SK-N-MC (cell line): ENCODE measurements at regions not wholly inside any gene's neighbourhood (a gene's known extent, or its start where the extent isn't known, plus 50 kb on each side); places are given as distances from the start of the nearest gene placed in this dataset.

Experiments
- DNase-seq: peaks from one replicate; pipeline ENCODE4 v3.0.0-alpha.2; 2011; ENCODE audit warnings: low read depth, low spot score
- H3K27ac ChIP-seq: fragments of 200-600 bp; sonication (generic); 2 replicates; pipeline ENCODE4 v1.5.1; 2016; ENCODE audit warnings: mixed run types
- H3K36me3 ChIP-seq: fragments of 200-600 bp; sonication (generic); 2 replicates; pipeline ENCODE4 v1.6.1; 2017; ENCODE audit warnings: antibody characterized with exemption, low read length, mixed read lengths; ENCODE audit not compliant: insufficient read depth
- H3K4me3 ChIP-seq: fragments of 200-600 bp; sonication (generic); 2 replicates; pipeline ENCODE4 v1.5.1; 2016
- H3K9ac ChIP-seq: fragments of 200-600 bp; sonication (generic); 2 replicates; pipeline ENCODE4 v1.8.0; 2017; ENCODE audit warnings: mixed run types, mixed read lengths; ENCODE audit not compliant: insufficient read length
- H3K9me3 ChIP-seq: fragments of 200-600 bp; sonication (generic); 2 replicates; pipeline ENCODE4 v1.6.1; 2017; ENCODE audit warnings: low read depth, mild to moderate bottlenecking, antibody characterized with exemption, low read length, moderate library complexity, mixed read lengths
- EZH2 ChIP-seq: fragments of 200-600 bp; sonication (generic); IDR thresholded peaks from one replicate; pipeline ENCODE4 v1.6.1; 2017; ENCODE audit warnings: antibody characterized with exemption
- FOXP2 ChIP-seq: optimal IDR thresholded peaks from 2 replicates; pipeline ENCODE3; 2011; ENCODE audit warnings: mild to moderate bottlenecking, moderate library complexity; ENCODE audit not compliant: insufficient read depth; ENCODE audit errors: extremely low read length, control extremely low read depth
- POLR2AphosphoS5 ChIP-seq: IDR thresholded peaks from 2 replicates; pipeline ENCODE4 v1.6.1; 2012; ENCODE audit warnings: mild to moderate bottlenecking, low read depth, low read length, borderline replicate concordance

DNA sequence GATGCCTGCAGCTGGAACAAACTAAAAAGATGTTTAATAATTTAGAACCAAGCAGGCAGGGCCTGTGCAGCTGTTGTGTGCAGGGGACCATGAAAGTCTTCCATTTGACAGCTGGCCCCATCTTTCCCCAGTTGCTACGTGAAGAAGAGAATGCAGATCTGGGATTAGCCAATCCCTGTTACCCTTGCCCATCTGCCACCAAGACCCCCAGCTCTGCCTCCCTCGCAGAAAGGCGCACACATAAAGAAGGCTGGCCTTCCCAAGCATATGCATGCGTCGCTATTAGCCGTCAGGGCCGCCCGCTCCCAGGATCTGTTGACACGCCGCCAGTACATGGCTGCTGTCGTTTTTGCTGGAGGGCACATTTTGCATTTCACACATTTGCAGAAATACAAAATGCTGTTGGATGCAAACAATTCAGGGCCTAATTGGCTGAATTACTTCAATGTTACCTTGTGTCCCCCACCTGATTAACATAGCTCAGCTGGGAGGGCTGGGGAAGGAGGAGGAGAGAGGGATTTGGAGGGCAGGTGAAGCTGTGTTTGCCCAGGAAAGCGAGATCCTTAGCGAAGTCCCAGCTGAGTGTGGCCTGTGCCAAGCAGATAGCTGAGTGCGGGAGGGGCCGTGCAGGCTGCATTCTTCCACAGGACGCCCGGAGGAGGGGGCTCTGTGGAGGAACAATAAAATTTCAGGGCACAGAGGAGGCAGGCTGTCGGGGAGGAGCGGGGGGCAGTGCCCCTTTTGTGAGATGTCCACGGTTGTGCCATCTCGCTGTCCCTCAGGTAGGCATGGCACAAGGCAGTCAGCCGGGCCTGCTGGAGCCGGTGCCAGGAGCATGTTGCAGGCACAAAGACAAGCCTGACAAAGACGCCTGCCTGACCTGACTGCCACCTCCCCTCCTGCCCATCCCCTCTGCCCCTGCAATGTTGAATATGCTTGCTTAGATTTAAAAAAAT is 443.0 kb upstream of the MKI67 start:
- no peak for TF ChIP-seq POLR2AphosphoS5
- no peak for TF ChIP-seq EZH2
- H3K4me3 ChIP-seq, result no peak overlapping the region
- no peak for DNase-seq
- H3K27ac ChIP-seq, result no peak overlapping the region
- no peak overlapping the region for H3K9ac ChIP-seq
- no peaks in the 10 kb centered on the region for H3K36me3 ChIP-seq
- no peaks in the 10 kb centered on the region for H3K9me3 ChIP-seq

DNA sequence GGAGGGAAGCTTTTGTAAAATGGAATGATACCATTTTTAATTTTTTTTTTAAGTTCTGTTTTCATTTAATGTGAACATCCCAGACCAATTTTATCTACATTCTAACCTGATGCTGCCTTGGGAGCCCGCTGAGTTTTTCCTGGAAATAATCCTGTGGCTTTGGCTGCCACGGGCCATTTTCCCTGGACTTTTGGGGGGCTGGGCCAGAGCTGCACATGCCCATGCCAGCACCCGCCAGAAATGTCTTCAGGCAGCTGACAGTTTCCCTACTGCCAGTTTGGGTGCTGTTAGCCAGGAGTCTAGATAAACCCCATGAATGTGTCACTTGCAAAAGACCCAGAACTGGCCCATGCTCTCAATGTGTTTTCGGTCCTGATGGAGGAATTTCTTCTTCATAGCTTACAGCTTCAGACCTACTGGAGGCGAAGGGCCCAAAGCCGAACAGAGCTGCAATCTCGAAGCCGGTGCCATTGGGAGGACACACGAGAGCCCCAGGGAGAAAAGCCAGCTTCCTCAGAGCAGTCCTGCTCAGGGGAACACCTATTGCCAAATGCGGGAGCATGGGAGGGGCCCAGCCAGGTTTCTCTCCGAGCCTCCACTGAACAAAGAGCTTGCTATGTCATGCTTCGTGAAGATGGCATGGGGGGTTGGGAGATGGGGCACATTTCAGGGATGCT is 444.2 kb upstream of the MKI67 start:
- TF ChIP-seq EZH2 (no peak), FOXP2 (no peak), POLR2AphosphoS5 (no peak)
- Histone ChIP-seq H3K9ac (no peak overlapping the region), H3K27ac (no peak overlapping the region), H3K36me3 (no peaks in the 10 kb centered on the region), H3K9me3 (no peaks in the 10 kb centered on the region), H3K4me3 (no peak overlapping the region)
- DNase-seq, result no peak

DNA sequence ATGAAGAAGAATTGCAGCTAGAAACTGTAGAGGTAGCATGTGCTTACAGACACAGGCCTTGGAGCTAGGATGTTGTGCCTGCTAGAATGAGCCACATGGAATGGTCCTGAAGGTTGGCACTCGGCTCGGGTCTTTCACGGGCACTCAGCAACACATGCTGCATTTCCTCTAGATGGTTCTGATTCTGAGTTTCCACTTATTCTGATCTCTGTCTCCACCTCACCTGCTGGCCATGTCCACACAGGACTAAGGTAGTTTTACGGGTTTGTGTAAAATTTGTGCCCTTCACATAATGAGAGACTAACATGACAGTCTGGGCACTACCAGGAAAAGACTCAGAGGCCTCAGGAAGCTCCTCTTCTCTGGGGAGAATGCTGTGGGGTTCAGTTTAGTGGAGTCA is 444.8 kb upstream of the MKI67 start:
- Histone ChIP-seq H3K27ac (no peak overlapping the region), H3K36me3 (no peaks in the 10 kb centered on the region), H3K9me3 (no peaks in the 10 kb centered on the region), H3K9ac (no peak overlapping the region), H3K4me3 (no peak overlapping the region)
- TF ChIP-seq FOXP2 (no peak), POLR2AphosphoS5 (no peak), EZH2 (no peak)
- no peak for DNase-seq

DNA sequence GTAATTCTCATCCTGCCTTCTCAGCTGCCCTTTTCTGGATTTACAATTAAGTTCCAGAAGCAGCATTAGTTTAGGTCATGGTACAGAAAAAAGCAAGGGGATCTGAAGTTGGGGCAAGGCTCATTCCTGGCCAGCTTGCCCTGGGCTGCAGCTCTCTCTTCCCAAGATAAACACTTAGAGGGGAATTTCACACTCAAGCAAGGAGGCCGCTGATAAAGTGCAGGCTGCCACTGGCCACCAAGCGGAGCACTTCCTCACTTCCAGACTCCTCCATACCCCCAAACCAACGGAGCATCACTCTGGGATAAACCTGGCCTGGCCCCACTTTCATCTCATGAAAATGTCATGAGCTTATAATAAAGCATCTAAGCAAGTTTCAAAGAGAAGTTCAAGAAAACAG is 445.5 kb upstream of the MKI67 start:
- H3K27ac ChIP-seq, result no peak overlapping the region
- H3K9me3 ChIP-seq, result no peaks in the 10 kb centered on the region
- no peak for DNase-seq
- no peak for TF ChIP-seq POLR2AphosphoS5
- TF ChIP-seq FOXP2, result no peak
- no peak for TF ChIP-seq EZH2
- H3K9ac ChIP-seq, result no peak overlapping the region
- no peak overlapping the region for H3K4me3 ChIP-seq
- no peaks in the 10 kb centered on the region for H3K36me3 ChIP-seq

DNA sequence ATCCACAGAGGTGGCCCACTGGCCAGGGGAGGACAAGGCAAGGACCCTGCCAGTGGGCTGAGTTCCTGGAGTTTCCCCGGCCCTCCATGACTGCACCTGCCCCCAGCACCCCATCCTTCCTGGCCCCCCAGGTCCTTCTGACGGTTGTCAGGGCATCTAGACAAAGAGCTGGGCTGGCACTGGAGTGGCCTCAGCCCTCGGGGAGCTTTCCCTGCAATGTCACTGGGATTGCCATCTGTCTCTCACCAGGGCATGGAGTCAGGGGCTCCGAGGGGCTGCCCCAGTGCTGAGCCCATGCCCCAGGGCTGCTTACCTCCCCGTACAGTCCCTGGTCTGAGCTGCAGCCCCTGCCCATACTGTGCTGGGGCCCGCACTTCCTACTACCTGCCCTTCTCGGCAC is 446.5 kb upstream of the MKI67 start:
- H3K9ac ChIP-seq, result no peak overlapping the region
- no peak overlapping the region for H3K4me3 ChIP-seq
- H3K9me3 ChIP-seq, result no peaks in the 10 kb centered on the region
- no peaks in the 10 kb centered on the region for H3K36me3 ChIP-seq
- DNase-seq, result no peak
- no peak overlapping the region for H3K27ac ChIP-seq
- TF ChIP-seq EZH2 (no peak), POLR2AphosphoS5 (no peak), FOXP2 (no peak)

DNA sequence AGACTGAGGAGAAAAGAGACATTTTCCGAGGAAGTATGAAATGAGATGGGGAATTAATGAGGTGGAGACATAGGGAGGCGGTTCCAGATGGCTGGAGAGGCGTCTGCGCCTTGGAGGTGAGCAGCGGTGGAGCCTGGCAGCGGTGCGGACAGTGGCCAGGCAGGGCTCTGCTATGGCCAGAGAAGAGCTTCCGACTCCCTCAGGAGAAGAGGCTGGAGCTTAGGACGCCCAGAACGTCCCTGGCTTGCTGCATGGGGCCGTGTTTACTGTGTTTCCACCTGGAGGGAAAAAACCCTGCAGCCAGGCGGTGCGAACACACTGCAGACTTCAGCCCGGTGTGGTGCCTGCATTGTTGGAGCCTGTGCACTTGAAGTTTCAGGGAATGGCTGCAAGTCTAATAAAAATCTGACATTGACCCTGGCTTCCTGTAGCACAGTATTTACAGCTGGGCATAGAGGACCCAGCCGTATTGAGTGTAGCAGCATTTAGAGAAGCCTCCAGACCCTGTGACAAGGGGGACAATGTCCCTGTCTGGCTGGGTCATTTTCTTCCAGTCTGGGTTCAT is 447.1 kb upstream of the MKI67 start:
- no peaks in the 10 kb centered on the region for H3K36me3 ChIP-seq
- no peak overlapping the region; the same call in 1 of the 2 replicates for H3K27ac ChIP-seq
- TF ChIP-seq EZH2 (no peak), FOXP2 (no peak), POLR2AphosphoS5 (no peak)
- H3K4me3 ChIP-seq, result no peak overlapping the region
- no peaks in the 10 kb centered on the region for H3K9me3 ChIP-seq
- H3K9ac ChIP-seq, result no peak overlapping the region
- no peak for DNase-seq

DNA sequence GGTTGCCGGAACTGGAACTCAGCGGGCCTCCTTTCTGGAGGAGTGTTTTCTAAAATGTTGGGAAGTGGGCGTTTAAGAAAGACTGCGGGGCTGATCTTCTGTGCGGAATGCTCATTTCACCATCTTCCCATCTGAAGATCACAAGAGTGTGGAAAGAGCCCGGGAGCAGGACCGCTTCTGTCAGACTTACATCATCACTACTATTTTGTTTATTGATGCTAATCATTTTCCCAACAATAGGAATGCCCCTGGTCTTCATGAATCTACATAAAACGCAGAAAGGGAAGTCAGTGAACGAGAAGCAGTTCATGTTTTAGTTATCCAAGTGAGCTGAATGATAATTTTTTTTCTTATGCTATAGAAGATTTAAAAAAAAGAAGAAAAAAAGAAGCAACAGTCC is 447.8 kb upstream of the MKI67 start:
- H3K36me3 ChIP-seq, result no peaks in the 10 kb centered on the region
- H3K4me3 ChIP-seq, result peak overlapping the region; percentile 63; the same call in 1 of the 2 replicates
- no peaks in the 10 kb centered on the region for H3K9me3 ChIP-seq
- peak overlapping the region; percentile 90 for H3K27ac ChIP-seq
- no peak for TF ChIP-seq POLR2AphosphoS5
- no peak for TF ChIP-seq EZH2
- TF ChIP-seq FOXP2, result no peak
- H3K9ac ChIP-seq, result no peak overlapping the region
- no peak for DNase-seq

DNA sequence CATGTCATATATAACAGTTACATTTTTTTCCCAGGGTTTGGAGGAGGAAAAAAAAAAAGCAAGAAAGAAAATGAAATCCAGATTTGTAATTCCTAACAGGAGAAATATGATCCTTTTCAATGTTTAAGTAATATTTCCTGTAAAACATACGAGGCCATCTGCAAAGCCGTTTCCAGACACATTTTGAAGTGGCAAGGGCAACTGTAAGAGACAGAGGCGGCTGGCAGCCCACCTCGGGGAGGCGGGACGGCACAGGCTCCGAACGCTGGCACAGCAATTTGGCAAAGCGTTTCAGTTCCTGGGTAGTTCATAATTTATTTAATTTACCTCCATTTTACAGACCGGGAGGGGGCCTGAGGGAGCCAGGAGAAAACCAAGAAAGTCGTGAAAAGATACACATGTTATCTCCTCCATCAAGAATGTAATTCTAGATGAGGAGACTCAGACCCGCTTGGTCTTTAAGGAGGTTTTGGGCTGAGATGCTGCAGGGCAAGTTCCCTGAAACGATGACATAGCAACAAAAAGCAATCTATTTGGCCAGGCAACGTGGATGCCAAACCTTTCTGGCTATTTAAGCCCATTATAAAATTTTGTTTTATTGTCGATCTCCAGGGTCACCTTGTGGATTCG is 448.5 kb upstream of the MKI67 start:
- no peaks in the 10 kb centered on the region for H3K9me3 ChIP-seq
- DNase-seq, result no peak
- H3K9ac ChIP-seq, result peak overlapping the region; percentile 26
- no peaks in the 10 kb centered on the region for H3K36me3 ChIP-seq
- peak overlapping the region; percentile 63 for H3K4me3 ChIP-seq
- TF ChIP-seq EZH2, result no peak
- TF ChIP-seq POLR2AphosphoS5, result no peak
- peak overlapping the region; percentile 90 for H3K27ac ChIP-seq
